ENCODE measurements at regions not wholly inside any gene's neighbourhood (a gene's known extent, or its start where the extent isn't known, plus 50 kb on each side); places are given as distances from the start of the nearest gene placed in this dataset.

DNA sequence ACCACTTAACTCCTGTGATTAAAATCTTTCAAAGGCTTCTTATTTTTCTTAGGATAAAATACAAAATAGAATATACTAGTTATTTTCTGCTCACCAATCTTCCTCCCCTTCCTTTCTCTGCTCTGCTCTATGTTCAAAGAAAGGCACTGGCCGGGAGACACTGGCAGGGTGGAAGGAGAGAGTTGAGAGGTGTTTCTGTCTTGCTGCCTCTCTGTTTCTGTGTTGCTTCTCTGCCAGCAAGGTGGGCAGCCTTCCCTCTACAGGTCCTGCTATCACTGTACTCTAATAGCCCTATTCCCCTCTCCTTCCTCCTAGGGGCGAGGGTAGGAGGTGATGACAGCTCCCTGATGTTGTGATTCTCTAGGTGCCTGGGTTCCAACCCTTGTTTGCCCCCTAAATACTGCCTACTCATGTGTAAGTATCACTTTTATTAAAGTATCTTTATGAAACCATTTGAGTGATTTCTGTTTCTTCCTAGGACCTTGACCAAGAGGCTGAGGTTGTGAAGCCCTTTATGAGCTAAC is 515.1 kb downstream of the TLE4 start:
- no peak for TF ChIP-seq EZH2 (IDR thresholded peaks at IDR 0.05; ENCODE audit: low read depth)
- TF ChIP-seq, protein P1, sequence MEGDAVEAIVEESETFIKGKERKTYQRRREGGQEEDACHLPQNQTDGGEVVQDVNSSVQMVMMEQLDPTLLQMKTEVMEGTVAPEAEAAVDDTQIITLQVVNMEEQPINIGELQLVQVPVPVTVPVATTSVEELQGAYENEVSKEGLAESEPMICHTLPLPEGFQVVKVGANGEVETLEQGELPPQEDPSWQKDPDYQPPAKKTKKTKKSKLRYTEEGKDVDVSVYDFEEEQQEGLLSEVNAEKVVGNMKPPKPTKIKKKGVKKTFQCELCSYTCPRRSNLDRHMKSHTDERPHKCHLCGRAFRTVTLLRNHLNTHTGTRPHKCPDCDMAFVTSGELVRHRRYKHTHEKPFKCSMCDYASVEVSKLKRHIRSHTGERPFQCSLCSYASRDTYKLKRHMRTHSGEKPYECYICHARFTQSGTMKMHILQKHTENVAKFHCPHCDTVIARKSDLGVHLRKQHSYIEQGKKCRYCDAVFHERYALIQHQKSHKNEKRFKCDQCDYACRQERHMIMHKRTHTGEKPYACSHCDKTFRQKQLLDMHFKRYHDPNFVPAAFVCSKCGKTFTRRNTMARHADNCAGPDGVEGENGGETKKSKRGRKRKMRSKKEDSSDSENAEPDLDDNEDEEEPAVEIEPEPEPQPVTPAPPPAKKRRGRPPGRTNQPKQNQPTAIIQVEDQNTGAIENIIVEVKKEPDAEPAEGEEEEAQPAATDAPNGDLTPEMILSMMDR (conservative IDR thresholded peaks at IDR 0.05), result no peak
